ENCODE measurements at regions not wholly inside any gene's neighbourhood (a gene's known extent, or its start where the extent isn't known, plus 50 kb on each side); places are given as distances from the start of the nearest gene placed in this dataset.

DNA sequence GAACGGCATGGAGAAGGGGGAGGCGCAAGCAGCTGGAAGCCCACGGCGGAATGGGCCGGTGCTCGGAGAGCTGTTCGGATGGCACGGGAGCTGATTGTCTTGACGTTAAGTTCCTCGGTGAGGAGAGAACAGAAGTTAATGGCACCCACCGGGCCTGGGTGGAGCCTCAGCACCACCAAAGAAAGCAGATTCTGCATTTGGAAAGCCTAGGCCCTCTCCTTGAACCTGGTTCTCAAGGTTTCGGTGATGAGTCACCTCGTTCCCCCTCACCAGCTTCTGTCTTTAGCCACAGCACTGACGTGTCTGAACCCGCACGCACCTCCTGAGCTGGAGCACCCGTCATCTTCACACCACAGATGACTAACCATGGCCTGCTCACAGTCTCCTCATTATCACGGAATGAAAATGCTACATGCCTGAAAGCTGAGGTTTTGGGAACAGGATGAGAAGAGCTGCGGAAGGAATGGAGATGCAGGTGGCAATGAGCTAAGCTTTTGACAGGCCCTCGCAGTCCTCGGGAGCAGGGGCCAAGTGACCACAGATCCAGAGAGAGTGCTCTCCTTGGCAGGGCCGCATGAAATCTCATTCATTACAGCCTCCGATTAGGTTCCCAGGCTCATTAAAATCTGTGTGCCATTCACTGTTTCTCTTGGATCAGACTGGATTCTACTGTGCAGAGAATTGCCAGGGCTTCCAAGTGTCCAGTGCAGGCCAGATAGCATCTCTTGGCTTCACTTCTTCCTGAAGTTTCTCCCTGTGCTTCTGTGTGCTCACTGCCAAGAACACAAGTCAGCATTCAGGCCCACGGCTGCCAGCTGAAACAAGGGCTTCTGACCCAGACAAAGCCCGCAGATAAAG lies 96.3 kb upstream of the DLG1 start:
- TF ChIP-seq CTCF (IDR thresholded peaks at IDR 0.05) (no peak), POLR2A (IDR thresholded peaks at IDR 0.05) (no peak), EP300 (IDR thresholded peaks at IDR 0.05) (no peak), POLR2AphosphoS5 (IDR thresholded peaks at IDR 0.05) (no peak)
